ENCODE measurements at regions not wholly inside any gene's neighbourhood (a gene's known extent, or its start where the extent isn't known, plus 50 kb on each side); places are given as distances from the start of the nearest gene placed in this dataset.

- Histone ChIP-seq H3K4me3 (no peak overlapping the region), H3K4me2 (peak overlapping the region; percentile 75), H3K27me3 (no peaks in the 10 kb centered on the region), H3K4me1 (peaks cover 71% of the 10 kb centered on the region), H3K9me3 (no peaks in the 10 kb centered on the region), H3K36me3 (no peaks in the 10 kb centered on the region), H4K20me1 (no peaks in the 10 kb centered on the region), H3K9ac (peak overlapping the region; percentile 29), H3K27ac (peak overlapping the region; percentile 35; the same call in 1 of the 2 replicates)
- TF ChIP-seq Cebpa-rat (IDR thresholded peaks at IDR 0.05): no peak
Measured at GRCh38 chr12:116629480-116629879, 70.3 kb downstream of the MAP1LC3B2 start.

GRCh38 chr12:116628989-116629388 lies 69.8 kb downstream of the MAP1LC3B2 start:
- no peaks in the 10 kb centered on the region for H3K36me3 ChIP-seq
- H4K20me1 ChIP-seq: no peaks in the 10 kb centered on the region
- H3K4me2 ChIP-seq: peak overlapping the region; percentile 75
- H3K27ac ChIP-seq: peak overlapping the region; percentile 35; the same call in 1 of the 2 replicates
- H3K27me3 ChIP-seq: no peaks in the 10 kb centered on the region
- H3K4me1 ChIP-seq: peaks cover 70% of the 10 kb centered on the region
- no peak for TF ChIP-seq Cebpa-rat (IDR thresholded peaks at IDR 0.05)
- H3K4me3 ChIP-seq: no peak overlapping the region
- H3K9me3 ChIP-seq: peaks cover 4% of the 10 kb centered on the region; the same call in 1 of the 2 replicates
- peak overlapping the region; percentile 29 for H3K9ac ChIP-seq

- Histone ChIP-seq H3K4me3 (no peak overlapping the region), H3K9me3 (peaks cover 9% of the 10 kb centered on the region), H3K4me2 (peak overlapping the region; percentile 75; the same call in 1 of the 2 replicates), H3K27me3 (no peaks in the 10 kb centered on the region), H3K27ac (no peak overlapping the region), H3K9ac (no peak overlapping the region), H3K36me3 (no peaks in the 10 kb centered on the region), H4K20me1 (no peaks in the 10 kb centered on the region), H3K4me1 (peaks cover 64% of the 10 kb centered on the region)
- TF ChIP-seq Cebpa-rat (IDR thresholded peaks at IDR 0.05): no peak
Measured at GRCh38 chr12:116628450-116628793, 69.2 kb downstream of the MAP1LC3B2 start.
